Skeletal muscle satellite cell (primary cell): ENCODE measurements at regions not wholly inside any gene's neighbourhood (a gene's known extent, or its start where the extent isn't known, plus 50 kb on each side); places are given as distances from the start of the nearest gene placed in this dataset.
"Not testable (repeated sequence)": the region's sequence is repeated elsewhere in the genome, so short reads cannot be mapped to it uniquely, and the experiment has no call there.

Experiments
- H3K27me3 ChIP-seq: 2 replicates; pipeline ENCODE4 v1.7.0; 2013; ENCODE audit warnings: low read length; ENCODE audit not compliant: control insufficient read depth, insufficient read depth
- H3K36me3 ChIP-seq: 2 replicates; pipeline ENCODE4 v1.7.0; 2013; ENCODE audit warnings: mild to moderate bottlenecking, control low read depth, low read length; ENCODE audit not compliant: insufficient read depth
- H3K4me1 ChIP-seq: 2 replicates; pipeline ENCODE4 v1.7.0; 2013; ENCODE audit warnings: low read length; ENCODE audit not compliant: control insufficient read depth, insufficient read depth
- H3K4me2 ChIP-seq: 2 replicates; pipeline ENCODE4 v1.7.0; 2013; ENCODE audit warnings: mild to moderate bottlenecking, low read length
- H3K4me3 ChIP-seq: 2 replicates; pipeline ENCODE4 v1.7.0; 2013; ENCODE audit warnings: low read length
- H3K9ac ChIP-seq: 2 replicates; pipeline ENCODE4 v1.7.0; 2013; ENCODE audit warnings: mild to moderate bottlenecking, low read depth, low read length, moderate library complexity
- H3K9me3 ChIP-seq: replicated peaks from 2 replicates; pipeline ENCODE4 v1.7.0; 2013; ENCODE audit warnings: mild to moderate bottlenecking, control low read depth, low read length

GRCh38 chr22:44571566-44572413 is 73.8 kb upstream of the RTL6 start:
- Histone ChIP-seq H3K4me2 (no peak overlapping the region), H3K27me3 (peaks cover 32% of the 10 kb centered on the region), H3K9me3 (no peaks in the 10 kb centered on the region), H3K36me3 (no peaks in the 10 kb centered on the region), H3K4me1 (peaks cover 11% of the 10 kb centered on the region), H3K9ac (no peak overlapping the region), H3K4me3 (no peak overlapping the region)

- Histone ChIP-seq H3K9me3 (no peaks in the 10 kb centered on the region), H3K9ac (no peak overlapping the region), H3K27me3 (peaks cover 28% of the 10 kb centered on the region), H3K4me2 (no peak overlapping the region), H3K36me3 (no peaks in the 10 kb centered on the region), H3K4me3 (no peak overlapping the region), H3K4me1 (peaks cover 11% of the 10 kb centered on the region)
Measured at GRCh38 chr22:44570476-44571445, 72.7 kb upstream of the RTL6 start.

- no peak overlapping the region for H3K4me2 ChIP-seq
- peaks cover 19% of the 10 kb centered on the region for H3K27me3 ChIP-seq
- H3K9me3 ChIP-seq = no peaks in the 10 kb centered on the region
- no peak overlapping the region for H3K9ac ChIP-seq
- H3K4me1 ChIP-seq = peaks cover 9% of the 10 kb centered on the region
- H3K36me3 ChIP-seq = no peaks in the 10 kb centered on the region
- H3K4me3 ChIP-seq = no peak overlapping the region
Measured at GRCh38 chr22:44569561-44569991, 71.5 kb upstream of the RTL6 start.

- no peaks in the 10 kb centered on the region for H3K4me1 ChIP-seq
- H3K27me3 ChIP-seq = peaks cover 15% of the 10 kb centered on the region
- H3K4me3 ChIP-seq = no peak overlapping the region
- no peaks in the 10 kb centered on the region for H3K9me3 ChIP-seq
- H3K9ac ChIP-seq = no peak overlapping the region
- H3K36me3 ChIP-seq = no peaks in the 10 kb centered on the region
- no peak overlapping the region for H3K4me2 ChIP-seq
Measured at GRCh38 chr22:44567846-44568493, 69.9 kb upstream of the RTL6 start.

GRCh38 chr22:44567378-44567841 is 69.4 kb upstream of the RTL6 start:
- not testable (repeated sequence) for H3K4me1 ChIP-seq, H3K36me3 ChIP-seq, H3K9ac ChIP-seq, H3K4me3 ChIP-seq, H3K4me2 ChIP-seq, H3K9me3 ChIP-seq
- peaks cover 15% of the 10 kb centered on the region for H3K27me3 ChIP-seq

- Histone ChIP-seq H3K27me3 (peaks cover 15% of the 10 kb centered on the region), H3K9me3 (no peaks in the 10 kb centered on the region), H3K36me3 (no peaks in the 10 kb centered on the region), H3K4me2 (no peak overlapping the region), H3K4me1 (no peaks in the 10 kb centered on the region), H3K9ac (no peak overlapping the region), H3K4me3 (no peak overlapping the region)
Measured at GRCh38 chr22:44566911-44567310, 68.9 kb upstream of the RTL6 start.

GRCh38 chr22:44562651-44563050 is 64.6 kb upstream of the RTL6 start:
- not testable (repeated sequence) for H3K4me1 ChIP-seq, H3K27me3 ChIP-seq, H3K36me3 ChIP-seq, H3K4me3 ChIP-seq, H3K9ac ChIP-seq, H3K9me3 ChIP-seq, H3K4me2 ChIP-seq

GRCh38 chr22:44561139-44561840 is 63.3 kb upstream of the RTL6 start:
- H3K4me3 ChIP-seq = no peak overlapping the region
- no peak overlapping the region for H3K9ac ChIP-seq
- H3K9me3 ChIP-seq = no peaks in the 10 kb centered on the region
- H3K4me1 ChIP-seq = no peaks in the 10 kb centered on the region
- H3K36me3 ChIP-seq = no peaks in the 10 kb centered on the region
- H3K4me2 ChIP-seq = no peak overlapping the region
- H3K27me3 ChIP-seq = peaks cover 14% of the 10 kb centered on the region

- H3K36me3 ChIP-seq, H3K4me3 ChIP-seq, H3K4me2 ChIP-seq, H3K9ac ChIP-seq, H3K4me1 ChIP-seq, H3K9me3 ChIP-seq: not testable (repeated sequence)
- H3K27me3 ChIP-seq = peaks cover 34% of the 10 kb centered on the region
Measured at GRCh38 chr22:44558671-44559070, 60.6 kb upstream of the RTL6 start.

- not testable (repeated sequence) for H3K4me1 ChIP-seq, H3K9ac ChIP-seq, H3K9me3 ChIP-seq, H3K4me2 ChIP-seq, H3K4me3 ChIP-seq, H3K36me3 ChIP-seq
- peaks cover 37% of the 10 kb centered on the region for H3K27me3 ChIP-seq
Measured at GRCh38 chr22:44557872-44558271, 59.8 kb upstream of the RTL6 start.
